ENCODE measurements at regions not wholly inside any gene's neighbourhood (a gene's known extent, or its start where the extent isn't known, plus 50 kb on each side); places are given as distances from the start of the nearest gene placed in this dataset.

DNA sequence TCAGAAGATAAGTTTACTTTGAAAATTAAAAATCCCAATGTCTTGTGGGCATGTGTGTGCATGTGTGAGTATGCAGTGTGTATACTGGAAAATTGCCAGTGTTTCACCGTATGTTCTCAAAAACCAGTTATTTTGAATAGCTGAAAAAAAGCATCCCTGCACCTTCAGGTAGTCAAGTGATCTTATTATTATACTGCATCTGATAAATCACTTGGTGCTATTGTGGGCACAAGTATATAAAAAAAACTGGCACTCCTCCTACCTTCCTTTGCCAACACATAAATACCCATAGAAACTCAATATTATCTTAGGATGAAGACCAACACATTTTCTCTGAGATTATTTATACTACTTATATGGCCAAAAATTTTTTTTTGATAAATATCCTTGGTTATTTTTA is 91.5 kb upstream of the MAP9 start:
- TF ChIP-seq EZH2 (IDR thresholded peaks at IDR 0.05; ENCODE audit: insufficient read depth, poor library complexity, severe bottlenecking), result no peak
- TF ChIP-seq EZH2phosphoT487 (IDR thresholded peaks at IDR 0.05; ENCODE audit: insufficient read depth, low read depth), result no peak

Measured in GM23248 (cell line).